ENCODE measurements at regions not wholly inside any gene's neighbourhood (a gene's known extent, or its start where the extent isn't known, plus 50 kb on each side); places are given as distances from the start of the nearest gene placed in this dataset.

GRCh38 chr17:70820276-70820675 is 650.9 kb downstream of the KCNJ2 start:
- no peak for DNase-seq

- no peak for DNase-seq
Observed at GRCh38 chr17:70825321-70826125, 656.2 kb downstream of the KCNJ2 start.

GRCh38 chr17:70829876-70830275 is 660.5 kb downstream of the KCNJ2 start:
- no peak for DNase-seq

GRCh38 chr17:70834039-70834438 is 664.7 kb downstream of the KCNJ2 start:
- DNase-seq: no peak

GRCh38 chr17:70848785-70849184 is 679.5 kb downstream of the KCNJ2 start:
- DNase-seq: no peak

GRCh38 chr17:70855401-70856054 is 686.2 kb downstream of the KCNJ2 start:
- no peak for DNase-seq

- no peak for DNase-seq
Observed at GRCh38 chr17:70857351-70857750, 688.0 kb downstream of the KCNJ2 start.

GRCh38 chr17:70859829-70860228 is 690.5 kb downstream of the KCNJ2 start:
- DNase-seq: no peak

- DNase-seq: no peak
Observed at GRCh38 chr17:70862295-70862694, 693.0 kb downstream of the KCNJ2 start.

- no peak for DNase-seq
Observed at GRCh38 chr17:70863436-70864248, 694.3 kb downstream of the KCNJ2 start.

GRCh38 chr17:70865993-70866804 is 696.9 kb downstream of the KCNJ2 start:
- no peak for DNase-seq

- DNase-seq: no peak
Observed at GRCh38 chr17:70868149-70868548, 698.8 kb downstream of the KCNJ2 start.

GRCh38 chr17:70869402-70870085 is 700.2 kb downstream of the KCNJ2 start:
- DNase-seq: no peak

GRCh38 chr17:70871180-70871818 is 702.0 kb downstream of the KCNJ2 start:
- no peak for DNase-seq

GRCh38 chr17:70872103-70872502 is 702.8 kb downstream of the KCNJ2 start:
- no peak for DNase-seq

GRCh38 chr17:70875729-70876310 is 706.5 kb downstream of the KCNJ2 start:
- no peak for DNase-seq

GRCh38 chr17:70878879-70879278 is 709.5 kb downstream of the KCNJ2 start:
- DNase-seq: no peak

- DNase-seq: no peak
Observed at GRCh38 chr17:70879401-70879800, 710.1 kb downstream of the KCNJ2 start.

GRCh38 chr17:70881093-70881492 is 711.8 kb downstream of the KCNJ2 start:
- no peak for DNase-seq

- DNase-seq: no peak
Observed at GRCh38 chr17:70882504-70882903, 713.2 kb downstream of the KCNJ2 start.

- no peak for DNase-seq
Observed at GRCh38 chr17:70886648-70887047, 717.3 kb downstream of the KCNJ2 start.

All from activated T-cell treated with anti-CD3 and anti-CD28 coated beads, Interleukin-2, amount 50 U/mL, for 48 hours (primary cell).